ENCODE measurements at regions not wholly inside any gene's neighbourhood (a gene's known extent, or its start where the extent isn't known, plus 50 kb on each side); places are given as distances from the start of the nearest gene placed in this dataset.

DNA sequence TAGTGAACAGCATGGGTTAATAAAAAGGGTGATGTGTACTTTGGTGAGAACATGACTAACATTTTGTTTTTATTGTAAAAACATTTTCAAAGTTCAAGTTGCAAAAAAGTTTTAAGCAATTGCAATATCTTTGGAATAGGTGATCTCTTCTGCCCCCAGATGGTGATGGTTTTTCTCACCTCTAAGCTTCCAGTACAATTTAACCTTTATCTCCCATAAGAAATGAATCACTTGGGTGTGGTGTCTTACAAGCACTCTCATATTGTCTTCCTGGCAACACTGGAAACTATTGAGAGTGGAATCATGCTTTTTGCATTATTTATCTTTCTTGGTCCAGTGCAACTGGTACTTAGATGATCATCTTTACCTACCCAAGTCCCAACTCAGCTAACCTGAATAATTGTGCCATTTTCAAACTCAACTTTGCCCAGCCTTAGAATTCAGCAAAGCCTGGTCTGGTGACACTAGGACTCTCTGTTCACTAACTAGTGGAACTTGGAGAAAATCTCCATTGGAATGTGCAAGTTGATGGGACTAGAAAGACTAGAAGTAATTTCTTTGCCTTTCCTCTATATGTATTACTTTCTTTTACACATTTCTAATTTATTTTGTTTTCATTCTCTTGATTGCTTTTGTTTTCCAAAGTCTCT, 964.7 kb upstream of the ZEB2 start:
- Mint-ChIP-seq H3K4me3 (no peak overlapping the region), H3K4me1 (peaks cover 5% of the 10 kb centered on the region in 2 experiments; a peak in 3 of 4 replicates)

More for the DNA sequence above, 964.7 kb upstream of the ZEB2 start:
- Histone ChIP-seq H3K23me2 (ENCODE audit: insufficient read length, low read depth, low read length, poor library complexity, severe bottlenecking) (no peaks in the 10 kb centered on the region), H3K27ac (ENCODE audit: insufficient read length, low read depth, low read length) (no peak overlapping the region), H2BK5ac (ENCODE audit: insufficient read length, low read length) (no peak overlapping the region), H4K8ac (replicated peaks; ENCODE audit: insufficient read length, low read depth, low read length) (no peak overlapping the region), H2BK15ac (ENCODE audit: low read depth, low read length) (no peak overlapping the region), H3K4me2 (ENCODE audit: insufficient read depth, insufficient read length, low read length) (no peak overlapping the region), H3K56ac (ENCODE audit: insufficient read length, low read depth, low read length) (no peak overlapping the region), H4K5ac (ENCODE audit: insufficient read length, low read depth, low read length) (no peak overlapping the region), H3K4ac (ENCODE audit: low read depth, low read length) (no peak overlapping the region), H3K79me1 (ENCODE audit: insufficient read depth, low read depth, low read length, poor library complexity, severe bottlenecking) (no peaks in the 10 kb centered on the region), H3K9ac (ENCODE audit: extremely low read depth, insufficient read length, low read length) (no peak overlapping the region), H2BK120ac (ENCODE audit: low read depth, low read length, poor library complexity, severe bottlenecking) (no peak overlapping the region), H2BK12ac (ENCODE audit: insufficient read length, low read depth, low read length) (no peak overlapping the region), H3K79me2 (ENCODE audit: insufficient read depth, low read length) (no peaks in the 10 kb centered on the region), H3K14ac (ENCODE audit: insufficient read depth, low read length) (no peak overlapping the region), H3K18ac (ENCODE audit: insufficient read length, low read depth, low read length) (no peak overlapping the region), H2AFZ (ENCODE audit: low read length) (no peak overlapping the region), H3K4me1 (ENCODE audit: insufficient read depth, low read length) (no peaks in the 10 kb centered on the region), H3K23ac (ENCODE audit: insufficient read length, low read depth, low read length) (no peak overlapping the region), H3K9me3 (ENCODE audit: control insufficient read depth, low read depth, low read length) (no peaks in the 10 kb centered on the region), H3K27me3 (ENCODE audit: insufficient read depth, low read length) (no peaks in the 10 kb centered on the region), H4K20me1 (ENCODE audit: control insufficient read depth, insufficient read depth, insufficient read length) (no peaks in the 10 kb centered on the region), H2BK20ac (ENCODE audit: low read depth, low read length, poor library complexity, severe bottlenecking) (no peak overlapping the region), H2AK5ac (ENCODE audit: insufficient read length, low read length) (no peak overlapping the region), H3T11ph (ENCODE audit: low read length) (no peak overlapping the region), H4K91ac (ENCODE audit: insufficient read length, low read depth, low read length) (no peak overlapping the region)
- Mint-ChIP-seq H3K36me3 (ENCODE audit: insufficient read depth in 1 of 3, low read depth in 3 of 3) (no peaks in the 10 kb centered on the region), H3K27me3 (ENCODE audit: low read depth) (no peaks in the 10 kb centered on the region), H3K27ac (no peak overlapping the region), H3K9me3 (no peaks in the 10 kb centered on the region)
- TF ChIP-seq, protein P1, sequence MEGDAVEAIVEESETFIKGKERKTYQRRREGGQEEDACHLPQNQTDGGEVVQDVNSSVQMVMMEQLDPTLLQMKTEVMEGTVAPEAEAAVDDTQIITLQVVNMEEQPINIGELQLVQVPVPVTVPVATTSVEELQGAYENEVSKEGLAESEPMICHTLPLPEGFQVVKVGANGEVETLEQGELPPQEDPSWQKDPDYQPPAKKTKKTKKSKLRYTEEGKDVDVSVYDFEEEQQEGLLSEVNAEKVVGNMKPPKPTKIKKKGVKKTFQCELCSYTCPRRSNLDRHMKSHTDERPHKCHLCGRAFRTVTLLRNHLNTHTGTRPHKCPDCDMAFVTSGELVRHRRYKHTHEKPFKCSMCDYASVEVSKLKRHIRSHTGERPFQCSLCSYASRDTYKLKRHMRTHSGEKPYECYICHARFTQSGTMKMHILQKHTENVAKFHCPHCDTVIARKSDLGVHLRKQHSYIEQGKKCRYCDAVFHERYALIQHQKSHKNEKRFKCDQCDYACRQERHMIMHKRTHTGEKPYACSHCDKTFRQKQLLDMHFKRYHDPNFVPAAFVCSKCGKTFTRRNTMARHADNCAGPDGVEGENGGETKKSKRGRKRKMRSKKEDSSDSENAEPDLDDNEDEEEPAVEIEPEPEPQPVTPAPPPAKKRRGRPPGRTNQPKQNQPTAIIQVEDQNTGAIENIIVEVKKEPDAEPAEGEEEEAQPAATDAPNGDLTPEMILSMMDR (conservative IDR thresholded peaks at IDR 0.05), result peak; percentile 39; the same call in 2 of the 3 replicates
- DNase-seq, result no peak
